ENCODE measurements at regions not wholly inside any gene's neighbourhood (a gene's known extent, or its start where the extent isn't known, plus 50 kb on each side); places are given as distances from the start of the nearest gene placed in this dataset.

DNA sequence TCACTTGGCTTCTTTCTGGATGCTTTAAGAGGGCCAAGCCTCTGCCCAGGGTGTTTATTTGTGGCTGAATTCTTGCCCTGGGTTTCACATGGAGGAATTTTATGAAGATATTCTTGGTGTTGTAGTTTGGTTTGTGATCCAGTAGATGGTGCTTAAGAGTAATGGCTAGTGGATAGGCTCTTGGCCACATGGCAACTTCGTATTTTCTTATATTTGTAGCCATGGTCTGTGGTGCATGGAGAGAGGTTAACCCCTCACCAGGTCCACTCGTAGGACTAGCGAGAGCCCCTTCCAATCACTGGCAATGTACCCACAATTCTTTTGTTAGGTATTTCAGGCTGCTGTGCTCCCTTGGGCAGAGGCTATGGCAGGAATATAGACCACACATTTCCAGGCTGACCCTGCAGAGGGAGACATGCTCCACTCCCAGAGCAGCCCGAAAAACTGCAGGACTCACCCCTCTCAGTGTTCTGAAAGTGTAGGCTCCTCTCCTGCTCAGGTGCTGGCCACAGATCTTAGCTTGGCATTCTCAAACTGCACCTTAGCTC is 582.1 kb upstream of the SETBP1 start:
- Histone ChIP-seq H3K9ac (ENCODE audit: low read length in 3 of 3) (no peak overlapping the region), H3K36me3 (ENCODE audit: control insufficient read depth in 2 of 3, insufficient read depth in 3 of 3, low read length in 3 of 3) (no peaks in the 10 kb centered on the region), H3K9me3 (ENCODE audit: control insufficient read depth in 2 of 3, insufficient read depth in 1 of 3, low read length in 3 of 3) (no peaks in the 10 kb centered on the region), H3K4me1 (ENCODE audit: control insufficient read depth in 2 of 3, insufficient read depth in 2 of 3, low read depth in 1 of 3, low read length in 3 of 3) (no peaks in the 10 kb centered on the region), H3K27me3 (ENCODE audit: control insufficient read depth, insufficient read depth, low read length) (no peaks in the 10 kb centered on the region), H3K4me3 (ENCODE audit: low read length in 3 of 3) (no peak overlapping the region), H3K27ac (ENCODE audit: low read depth in 2 of 2, low read length in 2 of 2) (no peak overlapping the region)
- intact Hi-C loops (cut with DNase I): no loop called here
- TF ChIP-seq, protein P1, sequence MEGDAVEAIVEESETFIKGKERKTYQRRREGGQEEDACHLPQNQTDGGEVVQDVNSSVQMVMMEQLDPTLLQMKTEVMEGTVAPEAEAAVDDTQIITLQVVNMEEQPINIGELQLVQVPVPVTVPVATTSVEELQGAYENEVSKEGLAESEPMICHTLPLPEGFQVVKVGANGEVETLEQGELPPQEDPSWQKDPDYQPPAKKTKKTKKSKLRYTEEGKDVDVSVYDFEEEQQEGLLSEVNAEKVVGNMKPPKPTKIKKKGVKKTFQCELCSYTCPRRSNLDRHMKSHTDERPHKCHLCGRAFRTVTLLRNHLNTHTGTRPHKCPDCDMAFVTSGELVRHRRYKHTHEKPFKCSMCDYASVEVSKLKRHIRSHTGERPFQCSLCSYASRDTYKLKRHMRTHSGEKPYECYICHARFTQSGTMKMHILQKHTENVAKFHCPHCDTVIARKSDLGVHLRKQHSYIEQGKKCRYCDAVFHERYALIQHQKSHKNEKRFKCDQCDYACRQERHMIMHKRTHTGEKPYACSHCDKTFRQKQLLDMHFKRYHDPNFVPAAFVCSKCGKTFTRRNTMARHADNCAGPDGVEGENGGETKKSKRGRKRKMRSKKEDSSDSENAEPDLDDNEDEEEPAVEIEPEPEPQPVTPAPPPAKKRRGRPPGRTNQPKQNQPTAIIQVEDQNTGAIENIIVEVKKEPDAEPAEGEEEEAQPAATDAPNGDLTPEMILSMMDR (IDR thresholded peaks at IDR 0.05; ENCODE audit: borderline replicate concordance, extremely low read depth, insufficient read depth): peak; percentile 29
- FAIRE-seq (no peak), DNase-seq (peak in 1 of 5 donors; percentile 7)

DNA sequence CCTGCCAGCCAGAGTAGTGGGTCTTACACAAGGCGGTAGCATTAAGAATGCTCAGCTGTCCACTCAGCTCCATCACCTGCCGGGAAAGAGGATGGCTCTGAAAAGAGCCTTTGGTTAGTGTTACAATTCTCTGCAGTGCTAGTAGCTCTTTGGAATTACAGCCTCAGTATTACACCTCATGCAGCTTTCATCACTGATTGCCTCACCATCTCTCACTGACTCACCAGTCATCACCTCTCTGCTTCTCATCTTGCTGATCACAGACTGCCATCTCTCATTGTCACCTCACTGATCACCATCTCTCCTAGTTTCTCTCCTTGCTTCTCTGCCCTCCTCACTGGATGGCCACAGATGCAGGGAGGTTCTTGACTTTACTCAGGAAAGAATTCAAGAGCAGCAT is 573.5 kb upstream of the SETBP1 start:
- Histone ChIP-seq H3K36me3 (ENCODE audit: control insufficient read depth in 2 of 3, insufficient read depth in 3 of 3, low read length in 3 of 3) (no peaks in the 10 kb centered on the region), H3K9me3 (ENCODE audit: control insufficient read depth in 2 of 3, insufficient read depth in 1 of 3, low read length in 3 of 3) (no peaks in the 10 kb centered on the region), H3K4me3 (ENCODE audit: low read length in 3 of 3) (no peak overlapping the region), H3K9ac (ENCODE audit: low read length in 3 of 3) (no peak overlapping the region), H3K27me3 (ENCODE audit: control insufficient read depth, insufficient read depth, low read length) (no peaks in the 10 kb centered on the region), H3K27ac (ENCODE audit: low read depth in 2 of 2, low read length in 2 of 2) (no peak overlapping the region), H3K4me1 (ENCODE audit: control insufficient read depth in 2 of 3, insufficient read depth in 2 of 3, low read depth in 1 of 3, low read length in 3 of 3) (no peaks in the 10 kb centered on the region)
- DNase-seq (no peak), FAIRE-seq (no peak)
- intact Hi-C loops (cut with DNase I): no loop called here
- TF ChIP-seq, protein P1 (IDR thresholded peaks at IDR 0.05; ENCODE audit: borderline replicate concordance, extremely low read depth, insufficient read depth): no peak

DNA sequence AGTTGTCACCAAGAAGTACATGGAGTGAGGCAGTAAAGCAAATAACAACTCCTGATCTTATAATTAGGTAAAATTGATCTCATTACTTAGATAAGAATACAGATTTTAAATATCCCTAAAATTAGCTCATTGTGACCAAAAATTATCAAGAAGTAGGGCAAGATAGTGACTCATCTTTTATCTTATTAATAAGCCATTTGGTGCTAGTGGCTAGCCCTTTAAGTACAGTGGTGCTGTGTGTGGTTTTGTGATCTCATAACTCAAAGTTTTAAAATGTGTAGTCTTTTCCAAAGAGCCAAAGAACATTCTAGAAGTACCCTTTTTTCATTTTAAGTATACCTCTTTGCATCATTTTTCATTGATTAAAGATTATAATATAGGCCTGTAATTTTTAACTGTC is 569.4 kb upstream of the SETBP1 start:
- Histone ChIP-seq H3K27ac (ENCODE audit: low read depth in 2 of 2, low read length in 2 of 2) (no peak overlapping the region), H3K4me1 (ENCODE audit: control insufficient read depth in 2 of 3, insufficient read depth in 2 of 3, low read depth in 1 of 3, low read length in 3 of 3) (no peaks in the 10 kb centered on the region), H3K9ac (ENCODE audit: low read length in 3 of 3) (no peak overlapping the region), H3K36me3 (ENCODE audit: control insufficient read depth in 2 of 3, insufficient read depth in 3 of 3, low read length in 3 of 3) (no peaks in the 10 kb centered on the region), H3K9me3 (ENCODE audit: control insufficient read depth in 2 of 3, insufficient read depth in 1 of 3, low read length in 3 of 3) (no peaks in the 10 kb centered on the region), H3K27me3 (ENCODE audit: control insufficient read depth, insufficient read depth, low read length) (no peaks in the 10 kb centered on the region), H3K4me3 (ENCODE audit: low read length in 3 of 3) (no peak overlapping the region)
- intact Hi-C loops (cut with DNase I): no loop called here
- DNase-seq (no peak), FAIRE-seq (no peak)
- TF ChIP-seq, protein P1 (IDR thresholded peaks at IDR 0.05; ENCODE audit: borderline replicate concordance, extremely low read depth, insufficient read depth): no peak

DNA sequence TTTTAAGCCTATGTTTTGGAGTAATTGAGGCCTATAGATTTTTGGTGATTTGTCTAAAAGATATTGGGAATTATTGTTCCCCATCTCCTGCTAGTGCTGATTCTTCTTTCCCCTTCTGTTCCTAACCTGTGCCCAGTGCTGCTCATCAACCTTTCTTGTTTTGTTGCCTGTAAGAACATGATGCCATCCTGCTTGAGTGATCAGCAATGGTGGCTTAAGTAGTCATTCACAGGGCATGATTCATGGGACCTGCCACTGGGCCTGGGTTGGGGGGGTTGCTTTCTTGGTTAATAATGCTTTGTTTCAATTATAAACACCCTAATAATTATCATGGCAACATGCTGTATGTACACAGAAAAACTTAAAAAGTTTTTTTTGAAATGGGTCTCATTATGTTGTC is 562.9 kb upstream of the SETBP1 start:
- Histone ChIP-seq H3K4me1 (ENCODE audit: control insufficient read depth in 2 of 3, insufficient read depth in 2 of 3, low read depth in 1 of 3, low read length in 3 of 3) (no peaks in the 10 kb centered on the region), H3K27ac (ENCODE audit: low read depth in 2 of 2, low read length in 2 of 2) (no peak overlapping the region), H3K27me3 (ENCODE audit: control insufficient read depth, insufficient read depth, low read length) (no peaks in the 10 kb centered on the region), H3K36me3 (ENCODE audit: control insufficient read depth in 2 of 3, insufficient read depth in 3 of 3, low read length in 3 of 3) (no peaks in the 10 kb centered on the region), H3K4me3 (ENCODE audit: low read length in 3 of 3) (no peak overlapping the region), H3K9me3 (ENCODE audit: control insufficient read depth in 2 of 3, insufficient read depth in 1 of 3, low read length in 3 of 3) (no peaks in the 10 kb centered on the region), H3K9ac (ENCODE audit: low read length in 3 of 3) (no peak overlapping the region)
- TF ChIP-seq, protein P1 (IDR thresholded peaks at IDR 0.05; ENCODE audit: borderline replicate concordance, extremely low read depth, insufficient read depth): no peak
- intact Hi-C loops (cut with DNase I): no loop called here
- DNase-seq: no peak
- FAIRE-seq: no peak

All from kidney (tissue), 13 donors.